ENCODE measurements at regions not wholly inside any gene's neighbourhood (a gene's known extent, or its start where the extent isn't known, plus 50 kb on each side); places are given as distances from the start of the nearest gene placed in this dataset.

DNA sequence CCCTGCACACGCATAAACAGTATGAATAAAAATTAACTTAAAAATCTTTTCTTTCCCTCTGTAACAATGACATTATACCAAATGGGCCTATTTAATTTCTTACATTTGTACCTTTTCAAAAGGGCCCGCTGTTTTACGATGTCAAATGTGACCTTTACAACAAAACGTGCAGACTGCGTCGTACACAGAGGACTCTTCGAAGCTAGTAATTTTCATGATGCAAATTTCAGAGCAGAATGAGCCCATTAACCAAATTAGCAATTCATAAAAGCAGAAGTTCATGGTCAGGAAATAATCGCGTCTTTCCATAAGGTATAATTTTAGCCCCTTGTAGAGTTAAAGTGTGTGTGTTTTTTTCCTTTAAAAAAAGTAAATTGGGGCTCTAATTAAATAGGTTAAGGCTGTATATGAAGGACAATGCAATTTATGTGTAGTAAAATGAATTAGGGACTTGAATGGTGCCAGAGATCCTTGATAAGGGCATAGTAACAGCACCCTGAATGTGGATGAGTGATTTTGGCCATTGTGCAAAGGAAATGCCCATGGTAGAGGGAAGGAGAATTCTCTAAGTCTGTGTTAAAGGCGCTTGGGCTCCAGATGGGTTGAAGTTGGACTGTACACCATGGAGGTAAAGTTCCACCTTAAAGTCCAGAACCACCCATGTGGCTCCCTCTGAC, 546.4 kb upstream of the EEF2KMT start:
- H3K27ac ChIP-seq (ENCODE audit: low read depth, low read length): no peak overlapping the region
- H3K27me3 ChIP-seq (ENCODE audit: control insufficient read depth, insufficient read depth, low read length): no peaks in the 10 kb centered on the region
- peak in 1 of 6 donors; percentile 75 for DNase-seq (ENCODE audit: low read depth in 4 of 6, low spot score in 6 of 6)
- H3K4me3 ChIP-seq (ENCODE audit: low read depth, low read length): no peak overlapping the region
- peaks cover 5% of the 10 kb centered on the region for H3K4me1 ChIP-seq (ENCODE audit: control insufficient read depth, insufficient read depth, low read length)
- 82% methylated on average over 7 of the region's 10 CpGs for WGBS (ENCODE audit: insufficient coverage)
- no peaks in the 10 kb centered on the region for H3K36me3 ChIP-seq (ENCODE audit: control insufficient read depth, insufficient read depth, low read length)
- no peaks in the 10 kb centered on the region for H3K9me3 ChIP-seq (ENCODE audit: control insufficient read depth, insufficient read depth, low read length)

DNA sequence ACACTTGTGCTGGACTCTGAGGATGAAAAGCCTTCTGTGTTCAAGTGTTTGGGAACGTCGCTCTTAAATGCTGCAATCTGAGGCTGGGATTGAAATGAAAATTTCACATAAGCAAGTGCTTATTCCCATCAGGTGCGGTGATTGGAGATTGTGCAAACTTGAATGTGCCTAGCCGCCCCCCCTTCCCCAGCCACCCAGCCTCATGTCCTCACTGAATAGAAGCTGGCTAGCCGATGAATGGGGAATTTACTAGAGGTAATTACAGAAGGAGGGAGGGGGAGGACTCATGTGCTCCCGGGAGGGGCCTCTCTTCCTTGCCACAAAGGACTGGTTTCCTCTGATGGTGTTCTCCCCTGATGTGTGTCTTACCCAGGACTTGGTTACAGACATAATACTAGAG, 544.8 kb upstream of the EEF2KMT start:
- H3K4me3 ChIP-seq (ENCODE audit: low read depth, low read length): no peak overlapping the region
- H3K4me1 ChIP-seq (ENCODE audit: control insufficient read depth, insufficient read depth, low read length): peaks cover 5% of the 10 kb centered on the region
- no peaks in the 10 kb centered on the region for H3K36me3 ChIP-seq (ENCODE audit: control insufficient read depth, insufficient read depth, low read length)
- no peaks in the 10 kb centered on the region for H3K9me3 ChIP-seq (ENCODE audit: control insufficient read depth, insufficient read depth, low read length)
- 14% methylated on average over 1 of the region's 6 CpGs for WGBS (ENCODE audit: insufficient coverage)
- peak in 1 of 6 donors; percentile 45 for DNase-seq (ENCODE audit: low read depth in 4 of 6, low spot score in 6 of 6)
- H3K27ac ChIP-seq (ENCODE audit: low read depth, low read length): no peak overlapping the region
- no peaks in the 10 kb centered on the region for H3K27me3 ChIP-seq (ENCODE audit: control insufficient read depth, insufficient read depth, low read length)

DNA sequence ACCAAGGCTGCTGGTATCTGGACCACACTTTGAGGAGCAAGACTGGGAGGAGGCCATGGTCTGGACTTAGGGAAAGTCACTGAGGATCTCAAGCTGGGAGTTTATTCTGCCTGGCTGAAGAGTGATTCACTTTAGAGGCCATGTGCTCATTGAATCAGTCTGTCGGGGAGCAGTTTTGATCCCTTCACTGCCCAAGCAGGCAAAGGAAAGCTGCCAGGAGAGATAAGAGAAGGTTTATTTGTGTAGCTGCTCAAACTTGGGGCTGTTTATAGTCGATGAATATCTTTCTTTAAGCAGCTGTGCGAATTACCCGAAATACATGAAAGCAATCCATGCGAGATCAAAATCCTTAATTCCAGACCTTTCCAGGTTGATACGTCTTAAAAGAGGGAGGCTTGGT, 544.4 kb upstream of the EEF2KMT start:
- no peaks in the 10 kb centered on the region for H3K27me3 ChIP-seq (ENCODE audit: control insufficient read depth, insufficient read depth, low read length)
- no peak for DNase-seq (ENCODE audit: low read depth in 4 of 6, low spot score in 6 of 6)
- no peak overlapping the region for H3K4me3 ChIP-seq (ENCODE audit: low read depth, low read length)
- 50% methylated on average over 1 of the region's 6 CpGs for WGBS (ENCODE audit: insufficient coverage)
- peaks cover 5% of the 10 kb centered on the region for H3K4me1 ChIP-seq (ENCODE audit: control insufficient read depth, insufficient read depth, low read length)
- H3K9me3 ChIP-seq (ENCODE audit: control insufficient read depth, insufficient read depth, low read length): no peaks in the 10 kb centered on the region
- H3K27ac ChIP-seq (ENCODE audit: low read depth, low read length): no peak overlapping the region
- H3K36me3 ChIP-seq (ENCODE audit: control insufficient read depth, insufficient read depth, low read length): no peaks in the 10 kb centered on the region

DNA sequence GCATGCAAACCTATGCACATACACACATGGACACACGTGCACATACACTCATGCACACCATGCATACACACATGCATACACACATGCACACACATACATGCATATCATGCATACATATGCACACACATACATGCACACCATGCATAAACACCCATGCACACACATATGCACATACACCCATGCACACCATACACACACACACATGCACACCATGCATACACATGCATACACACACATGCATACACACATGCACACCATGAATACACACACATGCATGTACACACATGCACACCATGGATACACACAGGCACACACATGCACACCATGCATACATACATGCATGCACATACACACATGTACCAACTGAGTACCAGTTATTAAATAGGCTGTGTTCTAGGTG, 543.3 kb upstream of the EEF2KMT start:
- Histone ChIP-seq H3K36me3 (ENCODE audit: control insufficient read depth, insufficient read depth, low read length) (no peaks in the 10 kb centered on the region), H3K27me3 (ENCODE audit: control insufficient read depth, insufficient read depth, low read length) (no peaks in the 10 kb centered on the region), H3K9me3 (ENCODE audit: control insufficient read depth, insufficient read depth, low read length) (no peaks in the 10 kb centered on the region), H3K4me1 (ENCODE audit: control insufficient read depth, insufficient read depth, low read length) (peaks cover 5% of the 10 kb centered on the region), H3K4me3 (ENCODE audit: low read depth, low read length) (no peak overlapping the region), H3K27ac (ENCODE audit: low read depth, low read length) (no peak overlapping the region)
- no peak for DNase-seq (ENCODE audit: low read depth in 4 of 6, low spot score in 6 of 6)
- 100% methylated on average over 1 of the region's 1 CpG for WGBS (ENCODE audit: insufficient coverage)

DNA sequence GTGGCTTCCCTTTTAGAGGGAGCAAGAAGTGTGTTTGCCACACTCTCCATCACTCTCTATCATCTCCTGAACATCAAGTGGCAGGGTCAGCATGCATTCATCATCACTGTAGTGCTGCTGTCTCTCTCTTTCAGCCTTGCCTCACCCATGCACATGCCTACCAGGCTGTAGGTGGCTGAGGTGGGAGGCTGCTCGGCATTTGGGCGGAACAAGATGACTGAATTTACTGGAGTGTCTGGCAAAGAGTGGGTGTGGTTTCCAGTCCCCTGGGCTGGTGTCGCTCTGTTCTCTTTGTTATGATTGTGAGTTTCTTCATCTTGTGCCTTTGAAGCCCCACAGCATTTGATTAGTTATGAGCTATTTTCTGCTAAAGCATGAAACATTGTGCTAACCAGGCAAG, 541.9 kb upstream of the EEF2KMT start:
- Histone ChIP-seq H3K4me3 (ENCODE audit: low read depth, low read length) (no peak overlapping the region), H3K36me3 (ENCODE audit: control insufficient read depth, insufficient read depth, low read length) (no peaks in the 10 kb centered on the region), H3K9me3 (ENCODE audit: control insufficient read depth, insufficient read depth, low read length) (no peaks in the 10 kb centered on the region), H3K27me3 (ENCODE audit: control insufficient read depth, insufficient read depth, low read length) (no peaks in the 10 kb centered on the region), H3K27ac (ENCODE audit: low read depth, low read length) (no peak overlapping the region), H3K4me1 (ENCODE audit: control insufficient read depth, insufficient read depth, low read length) (peaks cover 5% of the 10 kb centered on the region)
- DNase-seq (ENCODE audit: low read depth in 4 of 6, low spot score in 6 of 6): no peak
- WGBS (ENCODE audit: insufficient coverage): 76% methylated on average over 3 of the region's 3 CpGs

DNA sequence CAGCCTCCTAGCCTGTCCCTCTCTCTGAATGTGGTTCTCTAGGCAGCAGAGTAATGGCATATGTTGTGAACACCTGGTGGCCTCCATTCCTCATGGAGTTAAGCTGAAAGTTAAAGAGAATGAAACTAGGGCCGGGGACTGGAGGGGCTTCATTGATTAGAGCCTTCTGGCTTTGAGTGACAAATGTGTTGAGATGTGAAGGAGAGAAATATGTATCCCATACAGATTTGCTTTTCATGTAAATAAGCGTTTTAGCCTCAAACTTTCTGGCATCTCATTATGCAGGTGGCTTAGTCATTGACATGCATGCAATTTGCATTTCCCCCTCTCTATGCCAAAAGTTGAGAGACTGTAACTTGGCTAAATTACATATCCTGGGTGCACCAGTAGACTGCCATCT, 537.7 kb upstream of the EEF2KMT start:
- Histone ChIP-seq H3K9me3 (ENCODE audit: control insufficient read depth, insufficient read depth, low read length) (no peaks in the 10 kb centered on the region), H3K4me3 (ENCODE audit: low read depth, low read length) (no peak overlapping the region), H3K27me3 (ENCODE audit: control insufficient read depth, insufficient read depth, low read length) (no peaks in the 10 kb centered on the region), H3K4me1 (ENCODE audit: control insufficient read depth, insufficient read depth, low read length) (no peaks in the 10 kb centered on the region), H3K27ac (ENCODE audit: low read depth, low read length) (no peak overlapping the region), H3K36me3 (ENCODE audit: control insufficient read depth, insufficient read depth, low read length) (no peaks in the 10 kb centered on the region)
- WGBS (ENCODE audit: insufficient coverage): no CpG with 5 or more reads among the region's 2 CpGs
- peak in 1 of 6 donors; percentile 89 for DNase-seq (ENCODE audit: low read depth in 4 of 6, low spot score in 6 of 6)

DNA sequence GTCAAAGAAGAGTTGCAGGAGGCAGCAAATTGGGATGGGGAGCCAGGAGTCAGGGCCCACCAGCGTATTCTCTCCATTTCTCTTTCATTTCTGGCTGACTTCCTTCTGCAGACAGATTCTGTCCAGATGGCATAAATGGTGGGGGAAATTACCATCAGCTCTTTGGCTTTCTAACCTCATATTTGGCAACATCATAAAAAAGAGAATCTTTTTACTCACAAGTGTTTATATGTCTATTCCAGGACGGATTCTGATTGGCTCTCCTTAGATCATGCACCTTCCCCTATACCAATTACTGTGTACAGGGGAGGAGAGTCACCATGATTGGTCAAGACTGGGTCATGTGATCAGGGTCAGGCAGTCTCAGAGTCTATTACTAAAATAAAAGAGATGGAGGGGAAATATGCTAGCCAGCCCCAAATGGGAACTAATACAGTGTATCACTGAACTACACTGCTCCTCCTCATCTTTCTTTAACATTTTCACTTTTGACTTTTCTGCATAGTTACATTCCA, 537.1 kb upstream of the EEF2KMT start:
- WGBS (ENCODE audit: insufficient coverage): no CpG with 5 or more reads among the region's 2 CpGs
- Histone ChIP-seq H3K27ac (ENCODE audit: low read depth, low read length) (no peak overlapping the region), H3K27me3 (ENCODE audit: control insufficient read depth, insufficient read depth, low read length) (no peaks in the 10 kb centered on the region), H3K36me3 (ENCODE audit: control insufficient read depth, insufficient read depth, low read length) (no peaks in the 10 kb centered on the region), H3K4me3 (ENCODE audit: low read depth, low read length) (no peak overlapping the region), H3K4me1 (ENCODE audit: control insufficient read depth, insufficient read depth, low read length) (no peaks in the 10 kb centered on the region), H3K9me3 (ENCODE audit: control insufficient read depth, insufficient read depth, low read length) (no peaks in the 10 kb centered on the region)
- DNase-seq (ENCODE audit: low read depth in 4 of 6, low spot score in 6 of 6): peak in 1 of 6 donors; percentile 88

DNA sequence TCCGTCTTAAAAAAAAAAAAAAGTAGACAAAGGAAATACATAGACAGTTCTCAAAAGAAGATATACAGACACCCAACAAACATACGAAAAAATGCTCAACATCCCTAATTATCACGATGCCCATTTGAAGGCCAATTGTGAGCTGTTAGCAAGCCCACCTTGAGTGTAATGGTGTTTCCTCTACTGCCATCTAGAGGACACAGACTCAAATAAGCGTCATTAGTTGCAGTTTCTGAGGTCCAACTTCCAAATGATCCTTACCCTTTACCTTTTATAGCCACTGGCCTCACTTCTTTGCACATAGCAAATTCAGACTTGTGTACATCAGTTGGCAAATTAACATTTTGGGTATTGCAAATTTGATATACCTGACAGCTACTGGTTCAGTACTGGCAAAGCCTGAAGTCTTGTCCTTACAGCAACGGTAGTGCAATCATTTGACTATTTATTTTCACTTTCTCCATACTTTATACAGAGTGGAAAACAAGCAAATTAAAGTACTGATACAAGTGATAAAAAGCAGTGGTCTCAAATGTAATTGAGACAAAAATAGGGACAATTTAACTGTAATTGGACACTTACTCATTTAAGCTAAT, 536.3 kb upstream of the EEF2KMT start:
- H3K27me3 ChIP-seq (ENCODE audit: control insufficient read depth, insufficient read depth, low read length): no peaks in the 10 kb centered on the region
- no peaks in the 10 kb centered on the region for H3K9me3 ChIP-seq (ENCODE audit: control insufficient read depth, insufficient read depth, low read length)
- H3K4me3 ChIP-seq (ENCODE audit: low read depth, low read length): no peak overlapping the region
- H3K27ac ChIP-seq (ENCODE audit: low read depth, low read length): no peak overlapping the region
- H3K36me3 ChIP-seq (ENCODE audit: control insufficient read depth, insufficient read depth, low read length): no peaks in the 10 kb centered on the region
- DNase-seq (ENCODE audit: low read depth in 4 of 6, low spot score in 6 of 6): peak in 4 of 6 donors; percentile 15 to 83 (median 44)
- H3K4me1 ChIP-seq (ENCODE audit: control insufficient read depth, insufficient read depth, low read length): no peaks in the 10 kb centered on the region
- no CpG with 5 or more reads among the region's 5 CpGs for WGBS (ENCODE audit: insufficient coverage)

DNA sequence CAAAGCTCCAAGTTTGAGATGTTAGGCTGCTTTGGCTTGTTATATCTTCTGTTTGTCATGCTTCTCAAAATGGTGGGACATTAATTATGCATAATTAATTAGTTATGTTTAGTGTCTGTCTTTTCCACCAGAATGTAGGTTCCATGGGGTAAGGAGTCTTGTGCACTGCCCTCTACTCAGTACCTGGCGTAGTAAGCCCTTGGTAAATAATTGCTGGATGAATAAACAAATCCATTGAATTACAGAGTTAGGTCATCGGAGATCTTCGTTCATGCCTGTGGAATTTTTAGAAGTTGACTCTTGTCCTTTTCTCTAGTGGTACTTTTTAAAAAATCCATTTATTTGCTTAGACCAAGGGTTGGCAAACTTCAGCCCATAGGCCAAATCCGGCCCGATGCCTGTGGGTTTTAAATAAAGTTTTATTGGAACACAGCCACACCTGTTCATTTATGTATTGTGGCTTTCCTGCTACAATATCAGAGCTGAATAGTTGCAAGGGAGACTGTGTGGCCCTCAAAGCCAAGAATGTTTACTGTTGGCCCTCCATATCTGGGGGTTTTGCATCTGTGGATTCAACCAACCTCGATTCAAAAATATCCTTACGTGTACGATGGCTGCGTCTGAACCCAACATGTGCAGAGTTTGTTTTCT, 524.8 kb upstream of the EEF2KMT start:
- WGBS (ENCODE audit: insufficient coverage): no CpG with 5 or more reads among the region's 9 CpGs
- Histone ChIP-seq H3K9me3 (ENCODE audit: control insufficient read depth, insufficient read depth, low read length) (no peaks in the 10 kb centered on the region), H3K27me3 (ENCODE audit: control insufficient read depth, insufficient read depth, low read length) (no peaks in the 10 kb centered on the region), H3K4me1 (ENCODE audit: control insufficient read depth, insufficient read depth, low read length) (peaks cover 6% of the 10 kb centered on the region), H3K36me3 (ENCODE audit: control insufficient read depth, insufficient read depth, low read length) (no peaks in the 10 kb centered on the region), H3K27ac (ENCODE audit: low read depth, low read length) (no peak overlapping the region), H3K4me3 (ENCODE audit: low read depth, low read length) (no peak overlapping the region)
- DNase-seq (ENCODE audit: low read depth in 4 of 6, low spot score in 6 of 6): no peak

DNA sequence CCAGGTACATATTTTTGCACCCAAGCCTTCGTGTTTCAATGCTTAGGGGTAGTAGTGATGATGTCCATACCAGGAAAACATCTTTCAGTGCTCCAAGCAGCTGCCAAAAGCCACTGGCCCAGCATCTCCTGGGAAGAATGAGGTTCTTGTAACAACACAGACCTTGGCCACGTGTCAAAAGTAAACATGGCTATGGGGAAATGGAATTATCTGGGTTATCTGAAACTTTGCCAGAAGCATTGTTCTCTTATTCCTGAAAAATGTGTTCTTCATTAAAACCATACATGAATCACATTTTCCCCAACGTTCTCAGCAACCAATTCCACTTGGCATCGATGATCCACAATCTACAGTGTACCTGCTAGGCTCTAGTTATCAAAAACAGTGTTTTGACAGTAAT, 524.2 kb upstream of the EEF2KMT start:
- Histone ChIP-seq H3K4me1 (ENCODE audit: control insufficient read depth, insufficient read depth, low read length) (peaks cover 10% of the 10 kb centered on the region), H3K27ac (ENCODE audit: low read depth, low read length) (no peak overlapping the region), H3K36me3 (ENCODE audit: control insufficient read depth, insufficient read depth, low read length) (no peaks in the 10 kb centered on the region), H3K27me3 (ENCODE audit: control insufficient read depth, insufficient read depth, low read length) (no peaks in the 10 kb centered on the region), H3K4me3 (ENCODE audit: low read depth, low read length) (no peak overlapping the region), H3K9me3 (ENCODE audit: control insufficient read depth, insufficient read depth, low read length) (no peaks in the 10 kb centered on the region)
- WGBS (ENCODE audit: insufficient coverage): 80% methylated on average over 1 of the region's 4 CpGs
- no peak for DNase-seq (ENCODE audit: low read depth in 4 of 6, low spot score in 6 of 6)
